BE2C (cell line): ENCODE measurements at regions not wholly inside any gene's neighbourhood (a gene's known extent, or its start where the extent isn't known, plus 50 kb on each side); places are given as distances from the start of the nearest gene placed in this dataset.

Source experiments
- DNase-seq: peaks from one replicate; pipeline ENCODE4 v3.0.0-alpha.2; 2020
- H3K27me3 ChIP-seq: fragments of 250-450 bp; sonication (Bioruptor Pico); 2 replicates; pipeline ENCODE4 v1.5.1; 2020; ENCODE audit warnings: mild to moderate bottlenecking
- H3K36me3 ChIP-seq: fragments of 250-450 bp; sonication (Bioruptor Pico); 2 replicates; pipeline ENCODE4 v1.5.1; 2020; ENCODE audit warnings: mild to moderate bottlenecking
- H3K4me1 ChIP-seq: fragments of 250-450 bp; sonication (Bioruptor Pico); 2 replicates; pipeline ENCODE4 v1.5.1; 2020
- H3K4me3 ChIP-seq: 2 replicates; pipeline ENCODE4 v1.5.1; 2011; ENCODE audit warnings: low read depth, low read length
- H3K9me3 ChIP-seq: fragments of 250-450 bp; sonication (Bioruptor Pico); 2 replicates; pipeline ENCODE4 v1.5.1; 2020
- TF ChIP-seq, protein P1 (sequence below): IDR thresholded peaks from 2 replicates; pipeline ENCODE4 v1.5.1; 2012; ENCODE audit warnings: mild to moderate bottlenecking, low read depth, low read length

DNA sequence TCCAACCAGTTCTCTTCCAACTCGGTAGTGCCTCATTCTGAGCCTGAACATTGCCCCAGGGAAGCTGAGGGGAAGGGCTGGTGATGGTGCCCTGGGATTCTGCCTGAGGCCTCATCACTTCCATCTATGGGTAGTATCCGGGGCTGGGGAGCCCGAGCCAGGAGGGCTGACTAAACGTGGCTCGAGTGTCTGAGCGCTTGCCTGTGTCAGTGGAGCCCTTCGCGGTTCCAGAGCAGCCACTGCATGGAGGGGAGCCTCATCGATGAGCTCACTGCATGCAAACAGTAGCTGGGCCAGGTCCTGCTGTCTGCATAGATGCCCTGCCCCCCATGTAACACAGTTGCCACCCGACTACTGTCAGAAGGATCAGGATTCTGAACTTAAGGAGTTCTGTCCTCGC lies 129.3 kb downstream of the GLI2 start:
- no peaks in the 10 kb centered on the region for H3K9me3 ChIP-seq
- no peak overlapping the region for H3K4me3 ChIP-seq
- TF ChIP-seq, protein P1, sequence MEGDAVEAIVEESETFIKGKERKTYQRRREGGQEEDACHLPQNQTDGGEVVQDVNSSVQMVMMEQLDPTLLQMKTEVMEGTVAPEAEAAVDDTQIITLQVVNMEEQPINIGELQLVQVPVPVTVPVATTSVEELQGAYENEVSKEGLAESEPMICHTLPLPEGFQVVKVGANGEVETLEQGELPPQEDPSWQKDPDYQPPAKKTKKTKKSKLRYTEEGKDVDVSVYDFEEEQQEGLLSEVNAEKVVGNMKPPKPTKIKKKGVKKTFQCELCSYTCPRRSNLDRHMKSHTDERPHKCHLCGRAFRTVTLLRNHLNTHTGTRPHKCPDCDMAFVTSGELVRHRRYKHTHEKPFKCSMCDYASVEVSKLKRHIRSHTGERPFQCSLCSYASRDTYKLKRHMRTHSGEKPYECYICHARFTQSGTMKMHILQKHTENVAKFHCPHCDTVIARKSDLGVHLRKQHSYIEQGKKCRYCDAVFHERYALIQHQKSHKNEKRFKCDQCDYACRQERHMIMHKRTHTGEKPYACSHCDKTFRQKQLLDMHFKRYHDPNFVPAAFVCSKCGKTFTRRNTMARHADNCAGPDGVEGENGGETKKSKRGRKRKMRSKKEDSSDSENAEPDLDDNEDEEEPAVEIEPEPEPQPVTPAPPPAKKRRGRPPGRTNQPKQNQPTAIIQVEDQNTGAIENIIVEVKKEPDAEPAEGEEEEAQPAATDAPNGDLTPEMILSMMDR: no peak
- no peaks in the 10 kb centered on the region for H3K36me3 ChIP-seq
- no peaks in the 10 kb centered on the region for H3K4me1 ChIP-seq
- no peak for DNase-seq
- no peaks in the 10 kb centered on the region for H3K27me3 ChIP-seq

DNA sequence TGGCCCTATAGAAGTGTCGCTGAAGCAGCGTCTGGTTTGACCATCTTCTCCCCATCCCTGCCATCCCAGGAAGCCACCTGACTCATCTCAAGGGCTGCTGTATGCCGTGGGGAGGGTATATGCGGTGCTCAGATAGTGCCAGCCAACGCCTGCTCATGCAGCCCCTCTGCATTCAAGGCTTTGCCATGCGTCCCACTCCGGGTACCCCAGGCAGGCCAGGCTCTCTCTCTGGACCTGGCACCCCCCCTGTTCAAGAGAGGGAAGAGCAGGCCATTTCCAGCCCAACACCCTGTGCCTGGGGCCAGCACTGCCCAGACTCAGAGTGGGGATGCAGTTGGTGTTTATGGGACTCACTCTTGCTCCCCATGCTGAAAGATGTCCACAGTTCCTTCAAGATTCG lies 130.0 kb downstream of the GLI2 start:
- DNase-seq: no peak
- no peaks in the 10 kb centered on the region for H3K4me1 ChIP-seq
- H3K36me3 ChIP-seq: no peaks in the 10 kb centered on the region
- TF ChIP-seq, protein P1: no peak
- H3K4me3 ChIP-seq: no peak overlapping the region
- no peaks in the 10 kb centered on the region for H3K9me3 ChIP-seq
- no peaks in the 10 kb centered on the region for H3K27me3 ChIP-seq

DNA sequence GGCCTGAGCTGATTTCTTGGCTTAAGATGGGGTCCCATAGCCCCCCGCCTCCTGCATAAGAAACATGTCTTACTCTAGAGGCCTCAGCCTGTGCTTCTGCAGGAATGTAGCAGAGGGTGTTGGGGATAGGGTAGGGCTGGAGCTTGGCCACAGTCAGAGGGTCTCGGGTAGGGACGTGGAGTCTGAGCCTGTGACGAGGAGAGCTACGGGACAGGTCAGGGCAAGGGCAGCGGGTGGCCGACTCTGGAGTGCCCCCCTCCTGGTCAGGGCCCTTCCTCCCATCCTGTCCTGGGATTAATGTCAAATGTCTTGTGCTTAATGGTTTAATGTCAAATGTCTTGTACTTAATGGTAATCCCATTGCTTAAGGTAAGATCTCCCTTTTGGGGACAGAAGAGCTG lies 130.4 kb downstream of the GLI2 start:
- Histone ChIP-seq H3K4me1 (no peaks in the 10 kb centered on the region), H3K27me3 (no peaks in the 10 kb centered on the region), H3K4me3 (no peak overlapping the region), H3K9me3 (no peaks in the 10 kb centered on the region), H3K36me3 (no peaks in the 10 kb centered on the region)
- no peak for DNase-seq
- TF ChIP-seq, protein P1: no peak

DNA sequence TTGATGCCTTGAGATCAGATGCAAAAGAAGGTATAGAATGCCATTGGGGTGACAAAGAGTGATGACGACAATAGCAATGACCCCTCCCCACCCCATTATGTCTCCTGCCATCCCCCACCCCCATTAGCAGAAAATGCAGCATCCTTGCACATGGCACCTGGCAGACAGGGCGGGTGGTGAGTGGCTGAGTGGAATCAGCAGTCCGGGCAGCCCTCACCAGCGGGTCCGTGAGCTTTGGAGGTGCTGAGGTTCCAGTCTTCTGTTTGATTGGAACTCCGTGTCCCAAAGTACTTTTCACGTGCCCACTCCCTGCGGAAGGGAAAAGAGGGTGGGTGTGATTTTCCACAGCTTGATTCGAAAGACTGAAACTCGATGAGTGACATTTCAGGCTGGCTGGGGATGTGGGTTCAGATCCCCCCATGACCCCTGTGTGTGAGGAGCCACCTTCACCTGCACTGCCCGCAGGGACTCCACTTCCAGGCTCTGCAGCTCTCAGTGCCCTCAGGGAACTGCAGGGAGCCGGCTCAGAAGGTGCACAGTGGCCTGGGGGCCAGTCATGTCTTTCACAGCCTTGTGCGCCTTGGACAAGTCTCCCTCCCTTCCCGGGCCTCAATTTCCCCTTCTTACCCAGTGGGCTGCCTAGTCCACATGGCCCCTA lies 130.9 kb downstream of the GLI2 start:
- no peaks in the 10 kb centered on the region for H3K4me1 ChIP-seq
- TF ChIP-seq, protein P1: no peak
- no peak overlapping the region for H3K4me3 ChIP-seq
- no peaks in the 10 kb centered on the region for H3K27me3 ChIP-seq
- no peaks in the 10 kb centered on the region for H3K36me3 ChIP-seq
- no peaks in the 10 kb centered on the region for H3K9me3 ChIP-seq
- DNase-seq: no peak

DNA sequence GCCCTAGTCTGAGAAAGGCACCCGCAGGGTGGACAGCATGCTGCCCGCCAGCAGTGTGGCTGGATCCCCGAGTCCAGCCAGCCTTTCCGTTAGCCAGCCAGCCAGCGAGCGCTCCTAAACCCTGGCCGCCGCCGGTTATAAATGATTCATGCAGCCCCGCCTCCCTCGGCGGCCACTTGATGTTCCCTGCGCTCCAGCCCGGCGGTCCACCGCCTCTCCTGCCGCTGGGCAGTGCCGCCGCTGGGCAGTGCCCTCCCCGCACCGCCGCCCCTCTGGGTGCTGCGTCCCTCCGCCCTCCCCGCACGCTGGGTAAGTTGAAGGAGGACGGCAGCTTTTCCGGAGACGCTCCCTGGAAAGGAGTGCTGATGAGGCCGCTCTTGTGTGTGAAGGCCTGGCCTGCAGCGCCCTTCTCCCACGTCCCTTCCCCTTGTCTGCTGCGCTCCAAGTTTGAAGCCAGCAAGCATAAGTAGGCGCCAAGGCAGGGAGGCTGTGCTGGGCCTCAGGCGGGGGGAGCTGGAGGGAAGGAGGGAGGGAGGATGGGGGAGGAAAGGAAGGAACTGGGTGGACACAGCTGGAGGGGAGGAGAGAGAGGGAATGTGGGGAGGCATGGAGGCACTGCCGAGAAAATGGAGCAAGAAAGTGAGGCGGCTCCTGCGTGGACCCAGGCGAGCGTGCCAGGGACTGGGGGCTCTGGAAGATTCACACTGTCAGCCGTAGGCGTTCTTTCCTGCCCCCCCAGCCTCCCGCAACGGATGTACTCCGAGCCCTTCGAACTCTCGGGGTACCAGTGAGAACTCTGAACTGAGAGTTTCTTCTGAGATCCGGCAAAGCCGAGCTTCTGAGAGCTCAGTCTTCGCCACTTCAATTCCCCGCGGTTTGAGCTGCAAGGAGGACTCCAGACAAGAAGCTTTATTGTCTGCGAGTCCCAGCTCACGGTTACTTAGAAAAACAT lies 131.9 kb downstream of the GLI2 start:
- TF ChIP-seq, protein P1: no peak
- H3K27me3 ChIP-seq: no peaks in the 10 kb centered on the region
- DNase-seq: no peak
- no peaks in the 10 kb centered on the region for H3K9me3 ChIP-seq
- H3K4me3 ChIP-seq: no peak overlapping the region
- H3K4me1 ChIP-seq: no peaks in the 10 kb centered on the region
- H3K36me3 ChIP-seq: no peaks in the 10 kb centered on the region

DNA sequence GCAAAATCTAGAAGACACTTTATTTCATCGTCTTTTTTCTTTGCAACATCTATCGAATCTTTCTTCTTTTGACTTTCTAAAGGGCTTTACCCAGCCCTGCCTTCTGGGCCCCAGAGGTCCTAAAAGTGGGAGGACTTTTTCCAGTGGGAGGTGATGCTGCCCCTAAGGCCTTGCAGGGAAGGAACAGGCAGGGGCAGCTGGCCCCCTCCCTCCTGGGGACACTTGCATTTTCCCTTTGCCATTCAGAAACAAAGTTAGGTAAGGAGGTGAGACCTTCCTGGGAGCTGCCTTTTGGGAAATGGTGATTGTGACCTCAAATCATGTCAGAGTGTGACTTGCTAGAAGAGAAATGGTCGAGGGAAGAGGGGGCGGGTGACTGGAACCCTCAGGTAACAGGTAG lies 132.7 kb downstream of the GLI2 start:
- no peak overlapping the region for H3K4me3 ChIP-seq
- H3K36me3 ChIP-seq: no peaks in the 10 kb centered on the region
- no peaks in the 10 kb centered on the region for H3K4me1 ChIP-seq
- no peak for DNase-seq
- no peaks in the 10 kb centered on the region for H3K9me3 ChIP-seq
- TF ChIP-seq, protein P1: no peak
- H3K27me3 ChIP-seq: no peaks in the 10 kb centered on the region
